Panc1 (cell line): ENCODE measurements at regions not wholly inside any gene's neighbourhood (a gene's known extent, or its start where the extent isn't known, plus 50 kb on each side); places are given as distances from the start of the nearest gene placed in this dataset.
"Not testable (repeated sequence)": the region's sequence is repeated elsewhere in the genome, so short reads cannot be mapped to it uniquely, and the experiment has no call there.

Experiments
- ATAC-seq: fragments of 200-7000 bp; cut with Tn5 transposase; 2 replicates; pipeline ENCODE4 v1.9.1; 2020; ENCODE audit warnings: mild to moderate bottlenecking, moderate library complexity
- BruUV-seq: library from RNA; stranded (reverse); fragments of 400-500 nt; replicated peaks from 2 replicates; lab custom pipeline; 2021; lab: Mats Ljungman, UMichigan
- CTCF ChIA-PET: fragments of 300-600 bp; sonication (Branson Sonifier 250); formaldehyde crosslinking; loops from one replicate; lab custom pipeline; 2022; ENCODE audit warnings: antibody characterized with exemption; lab: Charles Lee
- POLR2A ChIA-PET: fragments of 300-600 bp; sonication (Branson Sonifier 250); formaldehyde crosslinking; loops from one replicate; lab custom pipeline; 2022; ENCODE audit warnings: antibody characterized with exemption; lab: Charles Lee
- DNase-seq: peaks from one replicate; pipeline ENCODE4 v3.0.0-alpha.2; 2010; ENCODE audit warnings: low read depth, low spot score
- H3K27ac ChIP-seq: 2 replicates; pipeline ENCODE4 v1.5.1; 2011; ENCODE audit warnings: mild to moderate bottlenecking, low read length, inconsistent platforms
- H3K27me3 ChIP-seq: fragments of 200-500 bp; sonication (Bioruptor generic); 2 replicates; pipeline ENCODE4 v1.6.0; 2014; ENCODE audit warnings: low read length, inconsistent platforms; ENCODE audit not compliant: control insufficient read depth, insufficient read depth
- H3K36me3 ChIP-seq: fragments of 200-500 bp; sonication (Bioruptor generic); 2 replicates; pipeline ENCODE4 v1.5.1; 2014; ENCODE audit warnings: inconsistent platforms, mild to moderate bottlenecking, low read length, moderate library complexity; ENCODE audit not compliant: control insufficient read depth, insufficient read depth
- H3K4me1 ChIP-seq: 2 replicates; pipeline ENCODE4 v1.5.1; 2011; ENCODE audit warnings: inconsistent platforms, mild to moderate bottlenecking, low read length, moderate library complexity; ENCODE audit not compliant: control insufficient read depth, insufficient read depth
- H3K4me3 ChIP-seq, 2 experiments: 2 replicates each; pipeline ENCODE4 v1.5.1; 2011 to 2012; ENCODE audit warnings: low read depth in 2 of 2, low read length in 2 of 2, mild to moderate bottlenecking in 2 of 2, inconsistent platforms in 1 of 2, moderate library complexity in 1 of 2
- H3K9me3 ChIP-seq: fragments of 200-500 bp; sonication (Bioruptor generic); 2 replicates; pipeline ENCODE4 v1.5.1; 2014; ENCODE audit warnings: low read depth, mild to moderate bottlenecking, inconsistent platforms, low read length, moderate library complexity; ENCODE audit not compliant: control insufficient read depth, insufficient read depth
- CTCF ChIP-seq: fragments of 450-650 bp; IDR thresholded peaks from 2 replicates; pipeline ENCODE4 v1.5.1; 2017; ENCODE audit warnings: mild to moderate bottlenecking
- POLR2AphosphoS5 ChIP-seq: IDR thresholded peaks from 2 replicates; pipeline ENCODE4 v1.6.1; 2012; ENCODE audit warnings: mild to moderate bottlenecking, low read depth, low read length, moderate library complexity
- SIN3A ChIP-seq: IDR thresholded peaks from 2 replicates; pipeline ENCODE4 v1.6.1; 2012; ENCODE audit warnings: low read depth, mild to moderate bottlenecking, low read length, moderate library complexity, borderline replicate concordance; ENCODE audit not compliant: insufficient read depth
- TCF7L2 ChIP-seq: IDR thresholded peaks from 2 replicates; pipeline ENCODE4 v1.6.1; 2011; ENCODE audit warnings: mild to moderate bottlenecking, low read depth, low read length, inconsistent platforms
- in situ Hi-C: cut with HindIII; loops from 2 replicates; pipeline ENCODE4 v1.10.0; 2016; ENCODE audit warnings: low sequenced_read_pairs, low pct_unique_long_range_greater_than_20kb
- intact Hi-C: fragments of 100-400 bp; cut with micrococcal nuclease; formaldehyde crosslinking; loops from one replicate; pipeline ENCODE4 v1.10.0; 2022; ENCODE audit not compliant: unreplicated experiment
- TF ChIP-seq, protein P1 (sequence below), 2 experiments: IDR thresholded peaks; 2 replicates each; pipeline ENCODE4 v1.6.1; 2011 to 2012; ENCODE audit warnings: low read depth in 2 of 2, control low read depth in 1 of 2, low read length in 1 of 2, mild to moderate bottlenecking in 1 of 2, moderate library complexity in 1 of 2; ENCODE audit not compliant: insufficient read depth in 1 of 2

DNA sequence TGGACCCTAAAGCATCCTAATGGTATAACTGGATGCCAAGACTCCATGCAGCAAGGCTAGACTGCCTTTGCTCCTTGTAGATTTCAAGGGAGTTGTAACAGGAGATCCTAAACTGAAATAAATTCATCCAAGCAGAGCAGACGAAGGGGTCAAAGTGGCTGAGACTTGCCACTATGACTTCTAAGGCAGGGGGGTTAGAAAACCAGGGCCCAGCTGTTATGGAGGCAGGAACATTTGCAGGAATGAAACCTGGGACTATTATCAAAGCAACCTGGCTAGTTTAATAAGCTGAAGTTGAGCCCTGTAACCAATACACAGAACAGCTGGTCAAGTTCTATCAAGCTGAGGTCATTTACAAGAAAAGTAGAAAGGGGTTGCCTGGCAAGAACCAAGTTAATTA is 122.2 kb upstream of the TRPC6 start:
- intact Hi-C loops (no loop called here), in situ Hi-C loops (no loop called here)
- H3K9me3 ChIP-seq, result no peaks in the 10 kb centered on the region
- no TSS peak for BruUV-seq
- POLR2A ChIA-PET, result interaction anchor here (0.7 kb wide), 1 partner anchor 16 kb away, joined by 3 read pairs; no protein-coding TSS in a partner anchor
- no peak overlapping the region for H3K27ac ChIP-seq
- TF ChIP-seq CTCF (no peak), SIN3A (no peak), TCF7L2 (no peak), POLR2AphosphoS5 (no peak)
- TF ChIP-seq, protein P1, sequence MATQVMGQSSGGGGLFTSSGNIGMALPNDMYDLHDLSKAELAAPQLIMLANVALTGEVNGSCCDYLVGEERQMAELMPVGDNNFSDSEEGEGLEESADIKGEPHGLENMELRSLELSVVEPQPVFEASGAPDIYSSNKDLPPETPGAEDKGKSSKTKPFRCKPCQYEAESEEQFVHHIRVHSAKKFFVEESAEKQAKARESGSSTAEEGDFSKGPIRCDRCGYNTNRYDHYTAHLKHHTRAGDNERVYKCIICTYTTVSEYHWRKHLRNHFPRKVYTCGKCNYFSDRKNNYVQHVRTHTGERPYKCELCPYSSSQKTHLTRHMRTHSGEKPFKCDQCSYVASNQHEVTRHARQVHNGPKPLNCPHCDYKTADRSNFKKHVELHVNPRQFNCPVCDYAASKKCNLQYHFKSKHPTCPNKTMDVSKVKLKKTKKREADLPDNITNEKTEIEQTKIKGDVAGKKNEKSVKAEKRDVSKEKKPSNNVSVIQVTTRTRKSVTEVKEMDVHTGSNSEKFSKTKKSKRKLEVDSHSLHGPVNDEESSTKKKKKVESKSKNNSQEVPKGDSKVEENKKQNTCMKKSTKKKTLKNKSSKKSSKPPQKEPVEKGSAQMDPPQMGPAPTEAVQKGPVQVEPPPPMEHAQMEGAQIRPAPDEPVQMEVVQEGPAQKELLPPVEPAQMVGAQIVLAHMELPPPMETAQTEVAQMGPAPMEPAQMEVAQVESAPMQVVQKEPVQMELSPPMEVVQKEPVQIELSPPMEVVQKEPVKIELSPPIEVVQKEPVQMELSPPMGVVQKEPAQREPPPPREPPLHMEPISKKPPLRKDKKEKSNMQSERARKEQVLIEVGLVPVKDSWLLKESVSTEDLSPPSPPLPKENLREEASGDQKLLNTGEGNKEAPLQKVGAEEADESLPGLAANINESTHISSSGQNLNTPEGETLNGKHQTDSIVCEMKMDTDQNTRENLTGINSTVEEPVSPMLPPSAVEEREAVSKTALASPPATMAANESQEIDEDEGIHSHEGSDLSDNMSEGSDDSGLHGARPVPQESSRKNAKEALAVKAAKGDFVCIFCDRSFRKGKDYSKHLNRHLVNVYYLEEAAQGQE (IDR thresholded peaks at IDR 0.05; ENCODE audit: insufficient read depth in 1 of 2, low read depth in 2 of 2, low read length in 1 of 2), result no peak
- no peaks in the 10 kb centered on the region for H3K27me3 ChIP-seq
- no peak for ATAC-seq
- no peaks in the 10 kb centered on the region for H3K36me3 ChIP-seq
- DNase-seq, result no peak
- no peak overlapping the region for H3K4me3 ChIP-seq
- H3K4me1 ChIP-seq, result no peaks in the 10 kb centered on the region
- CTCF ChIA-PET, result no interaction called here

GRCh38 chr11:101694869-101695268 is 111.1 kb upstream of the TRPC6 start:
- BruUV-seq, CTCF ChIA-PET, ATAC-seq, H3K27me3 ChIP-seq, H3K4me3 ChIP-seq, H3K9me3 ChIP-seq, POLR2A ChIA-PET, in situ Hi-C loops, DNase-seq, H3K36me3 ChIP-seq, H3K4me1 ChIP-seq, H3K27ac ChIP-seq, intact Hi-C loops: not testable (repeated sequence)

GRCh38 chr11:101692980-101693379 is 109.2 kb upstream of the TRPC6 start:
- no peak for DNase-seq
- in situ Hi-C loops, result no loop called here
- TF ChIP-seq SIN3A (no peak), TCF7L2 (no peak), POLR2AphosphoS5 (no peak), CTCF (no peak)
- TF ChIP-seq, protein P1 (IDR thresholded peaks at IDR 0.05; ENCODE audit: insufficient read depth in 1 of 2, low read depth in 2 of 2, low read length in 1 of 2), result no peak
- H3K4me1 ChIP-seq, result no peaks in the 10 kb centered on the region
- intact Hi-C loops, result no loop called here
- no peak for ATAC-seq
- H3K36me3 ChIP-seq, result no peaks in the 10 kb centered on the region
- no TSS peak for BruUV-seq
- H3K27ac ChIP-seq, result no peak overlapping the region
- POLR2A ChIA-PET, result no interaction called here
- no peak overlapping the region for H3K4me3 ChIP-seq
- H3K27me3 ChIP-seq, result no peaks in the 10 kb centered on the region
- CTCF ChIA-PET, result no interaction called here
- no peaks in the 10 kb centered on the region for H3K9me3 ChIP-seq
